ENCODE measurements at regions not wholly inside any gene's neighbourhood (a gene's known extent, or its start where the extent isn't known, plus 50 kb on each side); places are given as distances from the start of the nearest gene placed in this dataset.
"Not testable (repeated sequence)": the region's sequence is repeated elsewhere in the genome, so short reads cannot be mapped to it uniquely, and the experiment has no call there.

DNA sequence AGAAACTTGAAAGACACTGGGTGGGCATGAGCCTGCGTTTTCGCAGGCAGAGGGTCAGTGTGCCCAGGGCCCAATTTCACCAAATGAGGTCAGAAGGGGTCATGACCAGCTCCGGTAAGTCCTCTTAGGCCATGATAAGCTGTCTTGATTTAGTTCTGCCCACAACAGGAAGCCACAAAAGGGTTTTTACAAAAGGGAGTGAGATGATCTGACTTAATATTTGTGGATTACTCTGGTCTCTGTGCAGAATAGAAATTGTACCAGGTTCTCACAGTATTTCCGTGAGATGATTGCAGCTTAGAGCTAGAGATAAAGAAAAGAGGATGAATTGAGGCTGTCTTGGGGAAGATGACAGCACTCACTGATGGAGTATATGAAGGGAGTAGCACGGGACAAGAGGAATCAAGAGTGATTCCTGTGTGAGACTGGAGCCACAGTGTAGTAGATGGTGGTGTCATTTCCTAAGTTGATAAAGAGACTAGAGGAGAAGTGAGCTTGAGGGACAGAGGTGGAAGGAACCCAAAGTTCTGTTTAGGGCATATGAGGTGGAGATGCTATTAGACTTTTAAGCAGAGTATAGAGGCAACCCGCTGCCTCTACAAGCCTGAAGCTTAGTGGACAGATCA lies 288.3 kb upstream of the AMIGO2 start:
- DNase-seq: no peak

DNA sequence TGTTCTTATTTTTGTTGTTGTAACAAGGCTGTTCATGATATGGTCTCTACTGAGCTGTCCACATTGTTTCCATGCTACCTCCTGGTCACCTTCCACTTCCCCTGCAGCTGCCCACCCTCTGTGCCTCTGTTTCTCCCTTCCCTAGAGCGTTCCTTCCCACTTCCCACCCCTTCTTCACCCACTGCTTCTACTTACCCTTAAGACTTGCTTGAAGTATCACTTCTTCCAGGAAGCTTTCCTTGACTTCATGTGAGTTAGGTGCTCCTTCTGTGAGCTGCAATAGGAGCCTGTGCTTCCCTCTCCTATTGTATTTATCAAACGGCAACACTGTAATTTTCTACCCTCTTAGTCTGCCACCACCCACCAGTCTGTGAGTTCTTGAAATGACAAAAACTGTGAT lies 286.8 kb upstream of the AMIGO2 start:
- no peak for DNase-seq

DNA sequence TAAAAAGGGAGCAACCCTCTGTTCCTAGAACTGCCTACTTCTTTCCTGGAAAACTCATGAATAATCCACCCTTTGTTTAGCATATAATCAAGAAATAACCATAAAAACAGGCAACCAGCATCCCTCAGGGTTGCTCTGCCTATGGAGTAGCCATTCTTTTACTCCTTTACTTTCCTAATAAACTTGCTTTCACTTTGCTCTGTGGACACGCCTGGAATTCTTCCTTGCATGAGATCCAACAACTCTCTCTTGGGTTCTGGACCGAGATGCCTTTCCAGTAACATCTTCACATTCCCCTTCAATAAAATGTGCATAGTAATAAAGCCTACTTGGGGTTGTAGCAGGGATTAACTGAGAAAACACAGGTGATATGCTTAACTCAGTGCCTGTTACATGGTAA lies 286.4 kb upstream of the AMIGO2 start:
- no peak for DNase-seq

DNA sequence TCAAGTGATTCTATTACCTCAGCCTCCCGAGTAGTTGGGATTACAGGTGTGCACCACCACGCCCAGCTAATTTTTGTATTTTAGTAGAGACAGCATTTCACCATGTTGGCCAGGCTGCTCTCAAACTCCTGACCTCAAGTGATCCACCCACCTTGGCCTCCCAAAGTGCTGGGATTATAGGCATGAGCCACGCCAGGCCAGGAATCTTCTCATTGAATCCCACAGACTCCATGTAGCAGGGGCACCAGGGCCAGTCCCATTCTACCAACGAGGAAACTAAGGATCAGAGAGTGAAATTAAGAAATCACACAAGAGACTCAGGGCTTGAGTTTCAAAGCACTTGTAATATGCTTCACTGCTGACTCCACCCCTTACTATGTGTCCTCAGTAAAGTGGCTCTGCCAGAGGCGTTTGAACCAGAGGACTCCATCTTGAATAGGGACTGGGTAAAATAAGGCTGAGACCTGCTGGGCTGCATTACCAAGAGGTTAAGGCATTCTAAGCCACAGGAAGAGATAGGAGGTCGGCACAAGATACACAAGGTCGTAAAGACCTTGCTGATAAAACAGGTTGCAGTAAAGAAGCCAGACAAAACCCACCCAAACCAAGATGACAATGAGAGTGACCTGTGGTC lies 285.8 kb upstream of the AMIGO2 start:
- DNase-seq: not testable (repeated sequence)

DNA sequence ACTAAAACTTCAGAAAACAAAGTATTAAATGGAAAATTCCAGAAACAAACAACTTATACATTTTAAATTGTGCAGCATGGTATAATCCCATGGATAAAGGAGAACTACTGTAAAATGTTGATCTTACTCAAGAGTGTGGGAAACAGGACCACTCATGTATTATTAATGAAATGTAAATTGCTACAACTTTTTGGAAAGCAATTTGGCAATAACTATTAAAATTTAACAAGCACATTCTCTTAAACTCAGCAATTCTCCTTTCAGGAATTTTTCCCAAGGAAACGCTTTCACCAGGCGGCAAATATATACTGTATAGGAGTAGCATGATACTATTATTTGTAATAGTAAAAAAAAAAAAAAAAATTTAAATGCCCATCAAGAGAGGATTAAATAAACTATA lies 284.5 kb upstream of the AMIGO2 start:
- DNase-seq: no peak

DNA sequence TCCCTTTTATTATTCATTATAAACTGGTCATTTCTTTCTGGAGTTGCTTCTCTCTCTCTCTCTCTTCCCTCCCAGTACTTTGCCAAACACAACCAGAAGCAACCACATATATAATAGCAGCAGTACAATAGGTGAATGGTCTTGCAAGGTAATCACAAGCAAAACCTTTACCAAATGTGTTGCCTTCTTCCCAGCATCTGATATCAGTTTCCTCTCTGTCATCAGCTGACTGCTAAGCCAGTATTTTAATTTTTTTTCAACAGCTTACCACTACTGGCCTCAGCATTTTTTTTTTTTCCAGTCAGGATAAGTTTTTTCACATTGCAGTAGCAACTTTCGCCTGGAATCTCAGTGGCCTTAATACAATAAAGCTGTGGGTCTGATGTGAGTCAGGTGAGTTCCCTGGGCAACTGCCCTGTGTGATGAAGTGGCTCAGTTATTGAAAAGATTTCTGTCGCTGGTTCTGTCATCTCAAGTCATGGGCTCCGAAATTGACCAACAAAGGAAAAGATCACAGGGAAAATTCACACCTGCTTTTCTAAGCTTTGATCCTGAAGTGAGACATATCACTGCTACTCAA lies 282.5 kb upstream of the AMIGO2 start:
- DNase-seq: no peak

DNA sequence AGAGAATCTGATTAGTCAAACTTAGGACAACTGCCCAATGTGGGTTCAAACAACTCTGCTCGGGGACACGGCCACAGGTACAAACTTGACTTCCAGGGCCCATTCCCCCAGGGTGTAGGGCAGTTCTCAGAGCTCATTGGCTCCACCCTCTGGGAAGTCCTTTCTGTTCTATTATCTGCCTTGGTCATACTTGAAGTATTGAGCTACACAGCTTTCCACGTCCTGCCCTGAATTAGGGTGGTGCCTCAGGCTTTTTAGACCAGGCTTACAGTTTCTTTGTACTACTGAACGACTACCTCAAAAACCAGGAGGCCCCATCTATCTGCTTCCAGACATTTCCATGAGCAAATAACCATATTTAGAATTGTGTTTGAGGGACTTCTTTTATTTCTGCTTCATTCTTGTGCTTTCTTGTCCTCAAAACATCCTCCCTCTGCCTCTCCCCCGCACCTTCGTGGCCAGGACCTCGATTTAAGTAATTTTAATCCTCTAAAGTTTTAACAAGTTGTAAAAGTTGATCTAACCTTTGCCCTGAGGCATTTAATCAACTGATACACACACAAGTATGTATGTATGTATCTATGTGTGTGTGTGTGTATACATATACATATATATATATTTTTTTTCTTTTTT lies 281.7 kb upstream of the AMIGO2 start:
- DNase-seq: peak; percentile 41

DNA sequence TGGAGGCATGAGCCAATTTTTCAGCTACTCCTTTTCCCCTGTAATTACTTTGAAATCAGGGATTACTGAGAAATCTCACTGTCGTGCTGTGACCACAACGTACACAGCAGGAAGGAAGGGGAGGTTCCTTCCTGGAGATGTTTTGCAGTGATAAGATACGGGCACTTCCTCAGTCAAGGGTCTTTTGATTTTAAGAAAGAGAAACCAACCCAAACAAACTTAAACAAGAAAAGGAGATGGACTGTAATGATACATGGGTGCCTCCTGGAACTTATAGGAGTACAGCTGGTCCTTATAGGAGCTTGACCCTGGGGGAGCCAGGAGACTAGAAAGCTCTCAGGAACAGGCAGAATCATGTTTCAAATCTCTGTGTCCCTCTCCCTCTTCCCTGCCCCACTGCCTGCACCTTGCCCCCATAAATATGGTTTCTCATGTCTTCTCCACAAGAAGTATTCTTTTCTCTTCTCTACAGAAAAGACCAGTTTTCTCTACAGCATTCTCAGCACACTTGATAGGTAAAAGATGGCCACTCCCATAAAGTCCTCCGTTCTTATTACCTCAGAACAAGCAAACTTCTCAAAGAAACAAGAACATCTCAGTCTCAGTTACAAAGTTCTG lies 281.1 kb upstream of the AMIGO2 start:
- peak; percentile 32 for DNase-seq

DNA sequence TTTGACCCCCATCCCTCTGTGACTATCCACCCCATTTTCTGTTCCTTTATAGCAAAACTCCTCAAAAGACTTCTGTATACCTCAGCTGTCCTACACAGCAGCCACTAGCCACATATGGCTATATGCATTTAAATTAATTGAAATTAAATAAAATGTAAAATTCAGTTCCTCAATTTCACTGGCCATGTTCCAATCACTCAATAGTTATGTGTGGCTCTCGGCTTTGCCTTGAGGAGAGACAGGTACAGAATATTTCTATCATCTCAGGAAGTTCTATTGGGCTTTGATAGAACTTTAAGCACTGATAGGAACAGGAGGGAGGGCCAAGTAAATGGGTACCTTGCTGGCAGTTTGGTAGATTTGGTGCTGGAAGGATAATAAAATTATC lies 280.3 kb upstream of the AMIGO2 start:
- DNase-seq: no peak

DNA sequence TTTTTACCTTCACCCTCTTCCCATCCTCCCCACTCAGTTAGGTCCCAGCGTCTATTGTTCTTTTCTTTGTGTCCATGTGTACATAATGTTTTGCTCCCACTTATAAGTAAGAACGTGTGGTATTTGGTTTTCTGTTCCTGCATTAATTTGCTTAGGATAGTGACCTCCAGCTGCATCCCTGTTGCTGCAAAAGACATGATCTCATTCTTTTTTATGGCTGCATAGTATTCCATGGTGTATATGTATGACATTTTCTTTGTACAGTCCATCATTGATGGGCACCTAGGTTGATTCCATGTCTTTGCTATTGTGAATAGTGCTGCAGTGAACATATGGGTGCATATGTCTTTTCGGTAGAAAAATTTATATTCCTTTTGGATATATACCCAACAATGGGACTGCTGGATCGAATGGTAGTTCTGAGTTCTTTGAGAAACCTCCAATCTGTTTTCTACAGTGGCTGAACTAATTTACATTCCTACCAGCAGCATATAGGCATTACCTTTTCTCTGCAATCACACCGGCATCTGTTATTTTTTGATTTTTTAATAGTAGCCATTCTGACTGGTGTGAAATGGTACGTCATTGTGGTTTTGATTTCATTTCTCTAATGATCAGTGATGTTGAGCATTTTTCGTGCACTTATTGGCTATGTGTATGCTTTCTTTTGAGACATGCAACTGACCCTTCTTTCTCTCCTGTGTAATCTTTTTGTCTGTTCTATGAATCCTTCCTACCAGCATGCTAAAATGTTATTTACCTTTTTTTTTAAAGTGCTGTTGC lies 279.7 kb upstream of the AMIGO2 start:
- no peak for DNase-seq

DNA sequence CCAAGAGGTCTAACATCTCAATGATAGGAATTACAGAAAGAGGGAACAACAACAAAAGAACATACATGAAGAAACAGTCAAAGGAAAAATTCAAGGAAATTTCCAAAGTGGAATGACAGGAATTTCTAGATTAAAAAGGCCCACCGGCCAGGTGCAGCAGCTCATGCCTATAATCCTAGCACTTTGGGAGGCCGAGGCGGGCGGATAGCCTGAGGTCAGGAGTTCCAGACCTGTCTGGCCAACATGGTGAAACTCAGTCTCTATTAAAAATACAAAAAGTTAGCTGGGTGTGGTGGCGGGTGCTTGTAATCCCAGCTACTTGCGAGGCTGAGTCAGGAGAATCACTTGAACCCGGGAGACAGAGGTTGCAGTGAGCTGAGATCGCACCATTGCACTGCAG lies 277.2 kb upstream of the AMIGO2 start:
- not testable (repeated sequence) for DNase-seq

DNA sequence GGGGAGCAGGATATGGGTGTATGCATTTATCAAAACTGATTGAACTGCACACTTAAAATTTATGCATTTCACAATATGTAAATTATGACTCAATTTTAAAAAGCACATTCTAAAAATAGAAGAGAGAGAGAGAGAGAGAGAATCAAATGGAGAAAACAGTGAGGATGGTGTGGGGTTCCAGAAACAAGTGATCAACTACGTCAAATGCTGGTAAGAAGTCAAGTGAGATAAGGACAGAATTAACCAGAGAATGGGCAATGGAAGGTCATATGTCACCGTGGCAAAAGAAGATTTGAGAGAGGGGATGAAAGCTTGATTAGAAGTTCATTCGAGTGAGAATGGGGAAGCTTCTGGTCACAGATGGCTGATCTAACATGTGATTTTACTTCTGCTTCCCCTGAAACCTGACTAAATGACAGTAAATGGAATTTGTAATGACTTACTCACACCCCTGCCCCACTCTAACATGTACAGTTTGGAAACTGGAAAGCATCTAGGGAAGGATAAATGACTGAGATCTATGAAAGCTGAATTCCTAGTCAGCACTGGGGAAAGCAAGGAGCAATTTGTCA lies 276.5 kb upstream of the AMIGO2 start:
- DNase-seq: peak; percentile 21

DNA sequence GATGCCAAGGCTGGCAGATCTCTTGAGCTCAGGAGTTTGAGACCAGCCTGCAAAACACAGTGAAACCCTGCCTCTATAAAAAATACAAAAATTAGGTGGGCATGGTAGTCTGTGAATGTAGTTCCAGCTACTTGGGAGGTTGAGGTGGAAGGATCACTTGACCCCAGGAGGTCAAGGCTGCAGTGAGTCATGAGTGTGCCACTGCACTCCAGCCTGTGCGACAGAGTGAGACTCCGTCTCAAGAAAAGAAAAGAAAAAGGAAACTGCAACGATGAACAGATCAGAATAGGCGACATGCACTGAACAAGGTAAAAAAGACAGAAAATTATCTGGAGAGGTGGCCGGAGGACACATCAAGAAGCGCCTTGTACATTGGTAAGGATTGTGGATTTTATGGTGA lies 273.7 kb upstream of the AMIGO2 start:
- DNase-seq: no peak

DNA sequence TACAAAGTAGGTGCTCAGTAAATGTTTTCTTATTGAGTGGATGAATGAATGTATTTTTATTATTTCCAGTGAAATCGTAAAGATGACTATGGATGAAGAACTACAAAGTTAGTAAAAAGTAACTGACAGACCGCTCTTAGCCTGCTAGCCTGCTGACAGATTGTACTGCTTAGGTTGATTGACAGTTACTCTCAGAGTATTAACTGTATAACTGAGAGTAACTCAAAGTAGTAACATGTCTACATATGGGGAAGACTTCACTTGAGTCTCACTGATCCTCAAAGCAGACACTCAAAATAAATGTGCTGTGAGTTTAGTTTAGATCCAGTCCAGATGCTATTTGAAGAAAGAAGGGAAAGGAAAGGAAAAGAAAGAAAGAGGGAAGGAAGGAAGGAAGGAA lies 272.3 kb upstream of the AMIGO2 start:
- DNase-seq: no peak

DNA sequence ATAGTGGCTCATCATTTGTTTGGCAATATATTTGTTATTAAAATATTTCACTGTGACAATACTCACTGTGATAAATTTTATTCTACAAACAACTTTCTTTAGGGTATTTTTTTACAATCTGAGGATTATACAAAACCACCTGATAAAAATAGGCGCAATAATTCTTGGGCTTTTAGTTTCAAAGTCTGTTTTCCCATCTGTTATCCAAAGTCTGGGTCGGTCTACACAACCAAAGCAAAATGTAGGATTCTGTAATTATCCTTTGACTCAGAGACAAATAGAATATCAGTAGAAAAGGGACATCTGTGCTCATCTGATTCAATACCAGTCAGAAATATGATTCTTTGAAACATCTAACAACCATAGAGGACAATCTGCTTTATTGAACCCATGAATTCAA lies 271.8 kb upstream of the AMIGO2 start:
- DNase-seq: no peak

DNA sequence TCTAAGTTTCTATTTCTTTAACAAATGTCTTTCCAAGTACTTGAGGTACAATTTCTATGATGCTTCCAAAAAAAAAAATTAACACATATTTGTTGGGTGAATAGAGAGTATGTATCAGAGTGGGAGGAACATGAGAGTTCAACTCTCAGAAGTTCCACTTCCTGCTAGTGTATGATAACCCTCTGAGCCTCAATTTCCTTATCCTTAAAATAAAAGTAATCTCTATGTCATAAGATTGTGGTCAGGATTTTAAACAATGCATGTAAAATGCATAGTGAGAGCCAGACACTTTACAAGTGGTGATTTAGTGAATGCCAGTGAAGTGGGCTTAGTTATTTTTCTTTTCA lies 270.3 kb upstream of the AMIGO2 start:
- no peak for DNase-seq

DNA sequence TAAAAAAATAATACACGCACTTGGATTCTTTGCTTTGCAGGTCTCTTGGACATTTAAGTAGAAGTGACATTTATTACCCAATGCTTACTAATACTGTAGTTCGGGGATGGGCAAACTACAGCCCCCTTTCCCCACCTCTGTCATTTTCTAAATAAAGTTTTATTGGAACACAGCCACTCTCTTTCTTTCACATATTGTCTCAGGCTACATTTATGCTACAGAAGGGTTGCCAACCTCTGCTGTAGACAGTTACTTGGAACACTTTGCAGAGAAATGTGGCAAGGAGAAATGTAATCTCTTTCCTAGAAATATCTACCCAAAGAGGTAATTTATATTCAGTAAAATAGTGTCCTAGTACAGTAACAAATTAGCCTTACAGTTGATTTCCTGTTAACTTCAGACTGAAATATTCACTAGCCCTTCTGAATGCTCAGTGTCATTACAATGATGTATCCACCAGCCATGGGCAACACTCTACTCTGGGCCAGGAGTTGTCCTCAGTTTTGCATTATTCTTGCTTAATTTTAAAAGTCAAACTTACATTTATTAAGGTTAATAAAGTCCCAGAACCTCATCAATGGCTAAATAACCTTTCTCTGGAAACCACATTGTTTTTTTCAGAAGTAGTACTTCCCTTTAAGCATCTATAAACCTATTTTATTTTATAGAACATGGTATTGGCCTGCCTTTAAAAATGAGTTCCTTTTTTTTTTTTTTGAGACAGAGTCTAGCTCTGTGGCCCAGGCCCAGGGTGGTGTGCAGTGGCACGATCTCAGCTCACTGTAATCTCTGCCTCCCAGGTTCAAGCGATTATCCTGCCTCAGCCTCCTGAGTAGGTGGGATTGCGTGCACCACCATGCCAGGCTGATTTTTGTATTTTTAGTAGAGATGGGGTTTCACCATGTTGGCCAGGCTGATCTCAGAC lies 269.6 kb upstream of the AMIGO2 start:
- peak; percentile 36 for DNase-seq

DNA sequence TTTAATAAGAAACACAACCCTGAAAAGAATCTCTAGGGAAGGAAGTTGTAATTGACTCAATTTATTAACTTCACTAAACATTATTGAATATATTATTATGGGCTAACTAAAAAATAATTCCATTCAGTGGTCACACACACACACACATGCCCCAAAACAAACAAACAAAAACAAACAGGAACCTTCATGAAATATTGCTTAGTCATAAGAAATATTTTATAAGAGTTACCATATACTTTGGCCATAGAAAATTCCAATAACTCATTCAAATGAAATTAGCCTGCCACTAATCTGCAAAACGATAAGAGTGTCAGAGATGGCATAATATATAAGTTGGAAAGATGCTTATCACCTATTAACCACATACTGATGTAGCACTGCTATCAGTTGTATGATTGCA lies 268.4 kb upstream of the AMIGO2 start:
- no peak for DNase-seq

DNA sequence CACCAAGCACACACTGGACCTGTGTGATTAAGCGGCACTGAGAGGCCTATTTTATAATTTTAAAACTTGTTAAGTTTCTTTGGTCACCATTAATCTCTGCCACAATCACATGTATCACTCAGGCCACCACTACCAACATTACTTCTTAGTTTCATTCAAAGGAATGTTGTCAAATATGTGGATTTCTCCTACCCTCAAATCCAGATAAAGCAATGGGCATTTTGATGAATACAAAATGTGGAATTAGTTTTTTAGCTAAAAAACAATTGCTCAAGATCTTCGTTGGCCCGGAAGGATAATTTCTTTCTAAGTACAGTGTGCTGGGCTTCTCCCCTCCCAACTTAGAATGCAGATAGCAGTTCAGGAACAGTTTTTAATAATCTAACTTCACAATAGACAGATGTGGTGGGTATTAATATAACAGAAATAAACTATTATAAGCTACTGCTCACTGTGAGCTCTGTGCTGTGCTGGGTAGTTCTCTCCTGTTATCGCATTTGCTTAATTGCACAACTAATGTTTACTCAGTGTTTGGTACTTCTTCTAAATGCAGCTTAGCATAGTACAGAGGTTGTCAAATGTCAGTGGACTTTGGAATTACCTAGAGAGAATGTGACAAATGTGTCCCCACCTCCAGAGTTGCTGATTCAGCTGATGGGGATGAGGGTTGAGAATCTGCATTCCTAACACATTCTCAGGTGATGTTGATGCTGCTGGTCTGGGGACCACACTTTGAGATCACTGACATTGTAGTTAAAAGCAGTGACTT lies 266.7 kb upstream of the AMIGO2 start:
- DNase-seq: no peak

DNA sequence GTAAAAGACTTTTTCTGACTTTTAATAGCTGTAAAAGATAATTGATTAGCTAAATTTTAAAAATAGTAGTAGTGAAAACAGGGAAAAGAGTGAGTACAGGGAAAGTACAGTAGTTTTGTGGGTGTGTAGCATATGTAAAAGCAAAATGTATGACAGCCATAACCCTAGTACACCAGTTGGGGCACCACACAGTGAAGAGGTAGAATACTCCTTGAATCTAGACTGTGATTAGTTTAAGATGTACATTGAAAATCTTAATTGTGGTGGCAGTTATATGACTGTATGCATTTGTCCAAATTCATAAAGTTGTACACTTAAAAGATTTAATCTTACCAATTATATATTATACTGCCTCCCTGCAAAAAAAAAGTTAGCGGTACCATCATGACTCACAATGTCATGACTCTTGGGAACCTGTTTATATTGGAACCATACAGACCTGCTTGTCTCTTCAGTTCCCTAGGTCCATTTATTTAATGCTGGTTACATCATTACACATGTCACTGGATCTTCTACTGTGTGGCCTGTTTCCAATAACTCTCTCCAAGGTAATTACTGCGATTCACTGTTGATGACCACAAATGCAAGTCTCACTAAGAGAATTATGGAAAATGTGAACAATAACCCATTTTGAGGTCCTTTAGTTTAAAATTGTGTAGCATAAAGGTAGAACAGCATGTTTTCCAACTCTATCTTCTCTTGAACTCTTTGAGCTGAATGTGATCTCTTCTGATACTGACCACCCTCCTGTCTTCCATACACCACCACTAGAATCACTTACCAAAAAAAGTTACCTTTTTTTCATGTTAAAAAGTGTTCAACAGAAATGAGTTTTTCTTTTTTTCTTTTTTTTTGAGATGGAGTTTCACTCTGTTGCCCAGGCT lies 264.2 kb upstream of the AMIGO2 start:
- DNase-seq: no peak

Measured in activated naive CD4-positive, alpha-beta T cell treated with Interleukin-2 at 50 U/mL for 16 hours (primary cell).